HepG2 (cell line): ENCODE measurements at regions not wholly inside any gene's neighbourhood (a gene's known extent, or its start where the extent isn't known, plus 50 kb on each side); places are given as distances from the start of the nearest gene placed in this dataset.

Experiments used
- ARNT ChIP-seq: fragments of 450-650 bp; IDR thresholded peaks from 2 replicates; pipeline ENCODE4 v1.6.1; 2017
- ARNT2 ChIP-seq: sonication (generic); formaldehyde crosslinking; IDR thresholded peaks from 2 replicates; pipeline ENCODE4 v1.8.0; 2022; ENCODE audit warnings: mild to moderate bottlenecking, low read depth, missing genetic modification reagents, moderate library complexity
- ARNTL ChIP-seq: sonication (generic); formaldehyde crosslinking; IDR thresholded peaks from 2 replicates; pipeline ENCODE4 v1.4.0; 2020; ENCODE audit warnings: mild to moderate bottlenecking, missing genetic modification reagents
- BCL6 ChIP-seq: IDR thresholded peaks from 2 replicates; pipeline ENCODE4 v1.6.1; 2016; ENCODE audit warnings: missing genetic modification reagents, missing compliant biosample characterization
- DNMT3B ChIP-seq: conservative IDR thresholded peaks from 2 replicates; pipeline ENCODE4 v1.6.1; 2016; ENCODE audit warnings: missing biosample characterization, control low read depth
- FOXP1 ChIP-seq, 2 experiments: fragments of 450-650 bp in 1 of 2; IDR thresholded peaks; 2 replicates each; pipeline ENCODE4 v1.6.1; 2017 to 2018; ENCODE audit warnings: antibody characterized with exemption in 1 of 2
- HMGXB4 ChIP-seq, 2 experiments: sonication (generic) in 1 of 2; formaldehyde crosslinking in 1 of 2; IDR thresholded peaks; 2 replicates each; pipeline versions ENCODE4 v1.4.0 to v1.6.1; 2018 to 2020; ENCODE audit warnings: missing genetic modification reagents in 2 of 2, borderline replicate concordance in 1 of 2, low read depth in 1 of 2, mild to moderate bottlenecking in 1 of 2, missing biosample characterization in 1 of 2
- HOXA3 ChIP-seq: sonication (generic); formaldehyde crosslinking; IDR thresholded peaks from 2 replicates; pipeline ENCODE4 v1.5.0; 2020; ENCODE audit warnings: missing genetic modification reagents
- HOXA5 ChIP-seq: sonication (generic); formaldehyde crosslinking; IDR thresholded peaks from 2 replicates; pipeline ENCODE4 v1.4.0; 2020; ENCODE audit warnings: missing genetic modification reagents
- HOXD1 ChIP-seq: sonication (generic); formaldehyde crosslinking; IDR thresholded peaks from 2 replicates; pipeline ENCODE4 v1.5.0; 2020; ENCODE audit warnings: missing genetic modification reagents
- MAFF ChIP-seq: IDR thresholded peaks from 2 replicates; pipeline ENCODE4 v1.6.1; 2011; ENCODE audit warnings: low read depth, low read length, improper control_type of control experiment
- MAFG ChIP-seq: sonication (generic); formaldehyde crosslinking; IDR thresholded peaks from 2 replicates; pipeline ENCODE4 v1.5.1; 2020; ENCODE audit warnings: mild to moderate bottlenecking, missing genetic modification reagents
- NR2F2 ChIP-seq: IDR thresholded peaks from 2 replicates; pipeline ENCODE4 v1.6.1; 2012; ENCODE audit warnings: low read depth, inconsistent platforms, borderline replicate concordance
- NRL ChIP-seq: sonication (generic); formaldehyde crosslinking; IDR thresholded peaks from 2 replicates; pipeline ENCODE4 v1.5.0; 2020; ENCODE audit warnings: missing genetic modification reagents, mild to moderate bottlenecking, moderate library complexity, borderline replicate concordance
- RAD21 ChIP-seq: fragments of 450-650 bp; formaldehyde crosslinking; IDR thresholded peaks from 2 replicates; pipeline ENCODE4 v1.5.0; 2020; ENCODE audit warnings: mild to moderate bottlenecking
- SIX1 ChIP-seq: sonication (generic); formaldehyde crosslinking; IDR thresholded peaks from 2 replicates; pipeline ENCODE4 v1.4.0; 2020; ENCODE audit warnings: missing genetic modification reagents, borderline replicate concordance
- TEAD3 ChIP-seq: optimal IDR thresholded peaks from 2 replicates; pipeline ENCODE3; 2016; ENCODE audit warnings: borderline replicate concordance
- ZBTB21 ChIP-seq: sonication (generic); formaldehyde crosslinking; IDR thresholded peaks from 2 replicates; pipeline ENCODE4 v1.4.0; 2020; ENCODE audit warnings: missing genetic modification reagents
- ZFP82 ChIP-seq: sonication (generic); formaldehyde crosslinking; IDR thresholded peaks from 2 replicates; pipeline ENCODE4 v1.5.1; 2020; ENCODE audit warnings: mild to moderate bottlenecking, missing genetic modification reagents, borderline replicate concordance
- ZNF20 ChIP-seq: sonication (generic); formaldehyde crosslinking; IDR thresholded peaks from 2 replicates; pipeline ENCODE4 v1.4.0; 2020; ENCODE audit warnings: mild to moderate bottlenecking, moderate library complexity, missing genetic modification reagents
- ZNF556 ChIP-seq: sonication (generic); formaldehyde crosslinking; IDR thresholded peaks from 2 replicates; pipeline ENCODE4 v1.4.0; 2020; ENCODE audit warnings: mild to moderate bottlenecking, missing genetic modification reagents, borderline replicate concordance
- ZNF761 ChIP-seq: sonication (generic); formaldehyde crosslinking; conservative IDR thresholded peaks from 2 replicates; pipeline ENCODE4 v1.4.0; 2020; ENCODE audit warnings: mild to moderate bottlenecking, missing genetic modification reagents
- ZNF777 ChIP-seq: sonication (generic); formaldehyde crosslinking; IDR thresholded peaks from 2 replicates; pipeline ENCODE4 v1.4.0; 2020; ENCODE audit warnings: missing genetic modification reagents
- ZNF782 ChIP-seq: sonication (generic); formaldehyde crosslinking; IDR thresholded peaks from 2 replicates; pipeline ENCODE4 v1.4.0; 2020; ENCODE audit warnings: missing genetic modification reagents, mild to moderate bottlenecking, borderline replicate concordance
- ZNF839 ChIP-seq: sonication (generic); formaldehyde crosslinking; IDR thresholded peaks from 2 replicates; pipeline ENCODE4 v1.4.0; 2020; ENCODE audit warnings: missing genetic modification reagents, mild to moderate bottlenecking, borderline replicate concordance
- TF ChIP-seq, protein P1 (sequence below): sonication (generic); formaldehyde crosslinking; IDR thresholded peaks from 2 replicates; pipeline ENCODE4 v1.4.0; 2020; ENCODE audit warnings: mild to moderate bottlenecking, low read depth, missing genetic modification reagents
- TF ChIP-seq, protein P2 (sequence below): sonication (generic); formaldehyde crosslinking; IDR thresholded peaks from 2 replicates; pipeline ENCODE4 v1.4.0; 2020; ENCODE audit warnings: mild to moderate bottlenecking, low read depth, missing genetic modification reagents

- 0 out of 4 replicates have a peak, but pooled peaks of 1 of the 2 experiments have one; percentile 23 for TF ChIP-seq HMGXB4 (CRISPR knock-in tag; IDR thresholded peaks at IDR 0.05; ENCODE audit: borderline replicate concordance in 1 of 2, low read depth in 1 of 2)
- peak; percentile 39; the same call in 1 of the 2 replicates for TF ChIP-seq ZNF782 (CRISPR knock-in tag)
- no peak for TF ChIP-seq ZNF20 (CRISPR knock-in tag)
- 0 out of 2 replicates have a peak, but pooled peaks have one; percentile 17 for TF ChIP-seq HOXA3 (CRISPR knock-in tag)
- TF ChIP-seq FOXP1 (IDR thresholded peaks at IDR 0.05), result no peak
- TF ChIP-seq FOXP1 (CRISPR knock-in tag; IDR thresholded peaks at IDR 0.05), result no peak
- TF ChIP-seq NR2F2, result 0 out of 2 replicates have a peak, but pooled peaks have one; percentile 27
- peak; percentile 59; the same call in 1 of the 2 replicates for TF ChIP-seq ARNT2 (CRISPR knock-in tag)
- TF ChIP-seq MAFF, result peak; percentile 100
- TF ChIP-seq ZNF777 (CRISPR knock-in tag), result 0 out of 2 replicates have a peak, but pooled peaks have one; percentile 14
- TF ChIP-seq HOXD1 (CRISPR knock-in tag), result no peak
- TF ChIP-seq ZNF556 (CRISPR knock-in tag), result peak; percentile 71; the same call in 1 of the 2 replicates
- peak; percentile 46 for TF ChIP-seq BCL6 (CRISPR knock-in tag)
- TF ChIP-seq ZFP82 (CRISPR knock-in tag), result no peak
- no peak for TF ChIP-seq ARNT
- TF ChIP-seq SIX1 (CRISPR knock-in tag), result no peak
- TF ChIP-seq ZNF839 (CRISPR knock-in tag), result no peak
- TF ChIP-seq NRL (CRISPR knock-in tag), result peak; percentile 71; the same call in 1 of the 2 replicates
- no peak for TF ChIP-seq ZBTB21
- TF ChIP-seq ARNTL, result 0 out of 2 replicates have a peak, but pooled peaks have one; percentile 60
- no peak for TF ChIP-seq RAD21 (CRISPR knock-in tag)
- TF ChIP-seq DNMT3B (CRISPR knock-in tag), result no peak
- peak; percentile 98 for TF ChIP-seq MAFG
- TF ChIP-seq ZNF761 (CRISPR knock-in tag), result 0 out of 2 replicates have a peak, but pooled peaks have one; percentile 24
- peak; percentile 13 for TF ChIP-seq TEAD3
- no peak for TF ChIP-seq HOXA5 (CRISPR knock-in tag)
- TF ChIP-seq, protein P1, sequence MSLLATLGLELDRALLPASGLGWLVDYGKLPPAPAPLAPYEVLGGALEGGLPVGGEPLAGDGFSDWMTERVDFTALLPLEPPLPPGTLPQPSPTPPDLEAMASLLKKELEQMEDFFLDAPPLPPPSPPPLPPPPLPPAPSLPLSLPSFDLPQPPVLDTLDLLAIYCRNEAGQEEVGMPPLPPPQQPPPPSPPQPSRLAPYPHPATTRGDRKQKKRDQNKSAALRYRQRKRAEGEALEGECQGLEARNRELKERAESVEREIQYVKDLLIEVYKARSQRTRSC (CRISPR knock-in tag), result 0 out of 2 replicates have a peak, but pooled peaks have one; percentile 23
- TF ChIP-seq, protein P2, sequence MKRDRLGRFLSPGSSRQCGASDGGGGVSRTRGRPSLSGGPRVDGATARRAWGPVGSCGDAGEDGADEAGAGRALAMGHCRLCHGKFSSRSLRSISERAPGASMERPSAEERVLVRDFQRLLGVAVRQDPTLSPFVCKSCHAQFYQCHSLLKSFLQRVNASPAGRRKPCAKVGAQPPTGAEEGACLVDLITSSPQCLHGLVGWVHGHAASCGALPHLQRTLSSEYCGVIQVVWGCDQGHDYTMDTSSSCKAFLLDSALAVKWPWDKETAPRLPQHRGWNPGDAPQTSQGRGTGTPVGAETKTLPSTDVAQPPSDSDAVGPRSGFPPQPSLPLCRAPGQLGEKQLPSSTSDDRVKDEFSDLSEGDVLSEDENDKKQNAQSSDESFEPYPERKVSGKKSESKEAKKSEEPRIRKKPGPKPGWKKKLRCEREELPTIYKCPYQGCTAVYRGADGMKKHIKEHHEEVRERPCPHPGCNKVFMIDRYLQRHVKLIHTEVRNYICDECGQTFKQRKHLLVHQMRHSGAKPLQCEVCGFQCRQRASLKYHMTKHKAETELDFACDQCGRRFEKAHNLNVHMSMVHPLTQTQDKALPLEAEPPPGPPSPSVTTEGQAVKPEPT (CRISPR knock-in tag), result 0 out of 2 replicates have a peak, but pooled peaks have one; percentile 65
Measured at GRCh38 chr20:50338479-50339391, 148.1 kb downstream of the CEBPB start (continued).
